H1 (cell line): ENCODE measurements at regions not wholly inside any gene's neighbourhood (a gene's known extent, or its start where the extent isn't known, plus 50 kb on each side); places are given as distances from the start of the nearest gene placed in this dataset.

Experiments used
- BRCA1 ChIP-seq: IDR thresholded peaks from 2 replicates; pipeline ENCODE4 v1.6.1; 2012; ENCODE audit warnings: low read depth, low read length, improper control_type of control experiment
- E2F6 ChIP-seq: IDR thresholded peaks from 2 replicates; pipeline ENCODE4 v1.6.1; 2012; ENCODE audit warnings: inconsistent platforms
- EGR1 ChIP-seq: IDR thresholded peaks from 2 replicates; pipeline ENCODE4 v1.6.1; 2011; ENCODE audit warnings: low read depth, low read length, borderline replicate concordance
- TAF1 ChIP-seq: IDR thresholded peaks from 2 replicates; pipeline ENCODE4 v1.6.1; 2011; ENCODE audit warnings: mild to moderate bottlenecking, low read depth, low read length
- YY1 ChIP-seq: IDR thresholded peaks from 2 replicates; pipeline ENCODE4 v1.6.1; 2011; ENCODE audit warnings: low read depth, mild to moderate bottlenecking, low read length

GRCh38 chr17:53543472-53543871 is 279.3 kb upstream of the KIF2B start (continued):
- TF ChIP-seq TAF1 (no peak), EGR1 (no peak), YY1 (no peak), E2F6 (no peak), BRCA1 (no peak)
